PC-9 (cell line): ENCODE measurements at regions not wholly inside any gene's neighbourhood (a gene's known extent, or its start where the extent isn't known, plus 50 kb on each side); places are given as distances from the start of the nearest gene placed in this dataset.

ENCODE experiments used
- EZH2 ChIP-seq: fragments of 200-600 bp; sonication (generic); IDR thresholded peaks from 2 replicates; pipeline ENCODE4 v1.8.0; 2017; ENCODE audit warnings: antibody characterized with exemption, low read depth
- TF ChIP-seq, protein P1 (sequence below): fragments of 200-600 bp; sonication (generic); conservative IDR thresholded peaks from 2 replicates; pipeline ENCODE4 v1.6.1; 2017; ENCODE audit warnings: mixed run types, antibody characterized with exemption, mild to moderate bottlenecking, moderate library complexity

DNA sequence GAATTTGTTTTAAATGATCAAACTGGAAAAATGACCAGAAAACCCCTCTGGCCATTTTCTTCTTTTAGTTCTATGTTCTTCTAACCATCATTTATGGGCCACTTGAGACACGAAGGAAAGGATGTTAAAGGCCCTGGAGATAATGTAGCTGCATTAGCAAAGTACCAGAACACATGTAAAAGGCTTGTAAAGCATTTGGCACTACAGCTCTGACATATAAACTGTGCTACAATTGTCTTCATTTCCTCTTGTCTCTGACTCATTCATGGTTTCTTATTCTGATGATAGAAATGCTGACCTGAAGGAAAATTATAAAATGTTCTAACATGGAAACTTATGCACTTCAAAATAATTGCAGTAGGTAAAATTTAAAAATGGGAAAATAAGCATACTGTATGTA is 388.7 kb downstream of the FAT4 start:
- TF ChIP-seq, protein P1, sequence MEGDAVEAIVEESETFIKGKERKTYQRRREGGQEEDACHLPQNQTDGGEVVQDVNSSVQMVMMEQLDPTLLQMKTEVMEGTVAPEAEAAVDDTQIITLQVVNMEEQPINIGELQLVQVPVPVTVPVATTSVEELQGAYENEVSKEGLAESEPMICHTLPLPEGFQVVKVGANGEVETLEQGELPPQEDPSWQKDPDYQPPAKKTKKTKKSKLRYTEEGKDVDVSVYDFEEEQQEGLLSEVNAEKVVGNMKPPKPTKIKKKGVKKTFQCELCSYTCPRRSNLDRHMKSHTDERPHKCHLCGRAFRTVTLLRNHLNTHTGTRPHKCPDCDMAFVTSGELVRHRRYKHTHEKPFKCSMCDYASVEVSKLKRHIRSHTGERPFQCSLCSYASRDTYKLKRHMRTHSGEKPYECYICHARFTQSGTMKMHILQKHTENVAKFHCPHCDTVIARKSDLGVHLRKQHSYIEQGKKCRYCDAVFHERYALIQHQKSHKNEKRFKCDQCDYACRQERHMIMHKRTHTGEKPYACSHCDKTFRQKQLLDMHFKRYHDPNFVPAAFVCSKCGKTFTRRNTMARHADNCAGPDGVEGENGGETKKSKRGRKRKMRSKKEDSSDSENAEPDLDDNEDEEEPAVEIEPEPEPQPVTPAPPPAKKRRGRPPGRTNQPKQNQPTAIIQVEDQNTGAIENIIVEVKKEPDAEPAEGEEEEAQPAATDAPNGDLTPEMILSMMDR, result no peak
- TF ChIP-seq EZH2, result no peak
